Endodermal cell (in vitro differentiated cells): ENCODE measurements at regions not wholly inside any gene's neighbourhood (a gene's known extent, or its start where the extent isn't known, plus 50 kb on each side); places are given as distances from the start of the nearest gene placed in this dataset.

Experiments used
- DNase-seq: peaks from one replicate; pipeline ENCODE4 v3.0.0-alpha.2; 2017
- H3K27ac ChIP-seq: 2 replicates; pipeline ENCODE4 v1.5.1; 2013; ENCODE audit warnings: mild to moderate bottlenecking, low read depth, low read length, moderate library complexity
- H3K27me3 ChIP-seq: 2 replicates; pipeline ENCODE4 v1.6.1; 2013; ENCODE audit warnings: mild to moderate bottlenecking, low read length, moderate library complexity; ENCODE audit not compliant: insufficient read depth, control insufficient read depth, poor library complexity, severe bottlenecking
- H3K36me3 ChIP-seq: 2 replicates; pipeline ENCODE4 v1.7.0; 2013; ENCODE audit warnings: mild to moderate bottlenecking, low read length, moderate library complexity; ENCODE audit not compliant: control insufficient read depth, insufficient read depth
- H3K4me1 ChIP-seq: one replicate; pipeline ENCODE4 v1.7.0; 2013; ENCODE audit warnings: low read length; ENCODE audit not compliant: control insufficient read depth, insufficient read depth
- H3K4me3 ChIP-seq: 2 replicates; pipeline ENCODE4 v1.5.1; 2013; ENCODE audit warnings: mild to moderate bottlenecking, low read length, moderate library complexity
- H3K9ac ChIP-seq: 2 replicates; pipeline ENCODE4 v1.6.1; 2013; ENCODE audit warnings: mild to moderate bottlenecking, low read length, moderate library complexity; ENCODE audit not compliant: poor library complexity, severe bottlenecking; ENCODE audit errors: extremely low read depth
- H3K9me3 ChIP-seq: 2 replicates; pipeline ENCODE4 v1.6.1; 2013; ENCODE audit warnings: mild to moderate bottlenecking, low read length, moderate library complexity; ENCODE audit not compliant: control insufficient read depth
- H3K27ac Mint-ChIP-seq: 2 replicates; pipeline ENCODE4 v1.8.0; 2020; ENCODE audit warnings: mixed read lengths
- H3K27me3 Mint-ChIP-seq: 2 replicates; pipeline ENCODE4 v1.8.0; 2021; ENCODE audit warnings: mild to moderate bottlenecking, mixed read lengths; ENCODE audit not compliant: insufficient read depth
- H3K36me3 Mint-ChIP-seq: 2 replicates; pipeline ENCODE4 v1.8.0; 2020; ENCODE audit warnings: low read depth, mixed read lengths
- H3K4me1 Mint-ChIP-seq: 2 replicates; pipeline ENCODE4 v1.8.0; 2020; ENCODE audit warnings: mixed read lengths
- H3K4me3 Mint-ChIP-seq: 2 replicates; pipeline ENCODE4 v1.8.0; 2020; ENCODE audit warnings: mild to moderate bottlenecking, moderate library complexity, mixed read lengths
- H3K9me3 Mint-ChIP-seq: 2 replicates; pipeline ENCODE4 v1.8.0; 2020; ENCODE audit warnings: mild to moderate bottlenecking, mixed read lengths
- CTCF ChIP-seq: fragments of 200-600 bp; sonication (generic); conservative IDR thresholded peaks from 2 replicates; pipeline ENCODE4 v1.5.0; 2021; ENCODE audit warnings: antibody characterized with exemption, mild to moderate bottlenecking
- WGBS, 2 experiments: methylation state at CpG; one replicate each; pipeline versions ENCODE4 v1.1.5 to v1.1.7; 2013; ENCODE audit warnings: missing lambda C conversion rate in 2 of 2, mixed read lengths in 1 of 2; ENCODE audit not compliant: insufficient coverage in 1 of 2, insufficient read length in 1 of 2; 5-methylcytosine and 5-hydroxymethylcytosine counted together

GRCh38 chr4:175875993-175876771 lies 64.1 kb upstream of the GPM6A start:
- H3K4me1 Mint-ChIP-seq, result peaks cover 4% of the 10 kb centered on the region
- no peaks in the 10 kb centered on the region for H3K36me3 Mint-ChIP-seq
- H3K4me1 ChIP-seq, result no peaks in the 10 kb centered on the region
- H3K4me3 Mint-ChIP-seq, result no peak overlapping the region
- no peaks in the 10 kb centered on the region for H3K27me3 Mint-ChIP-seq
- H3K27me3 ChIP-seq, result no peaks in the 10 kb centered on the region
- H3K9me3 ChIP-seq, result no peaks in the 10 kb centered on the region
- no peak overlapping the region for H3K4me3 ChIP-seq
- H3K36me3 ChIP-seq, result no peaks in the 10 kb centered on the region
- H3K27ac ChIP-seq, result no peak overlapping the region
- TF ChIP-seq CTCF, result no peak
- no peak overlapping the region for H3K27ac Mint-ChIP-seq
- H3K9me3 Mint-ChIP-seq, result peaks cover 11% of the 10 kb centered on the region
- H3K9ac ChIP-seq, result no peak overlapping the region
- WGBS, 2 experiments, result 92 to 100% methylated on average over 3 to 5 of the region's 5 CpGs
- no peak for DNase-seq

GRCh38 chr4:175882891-175883290 lies 70.8 kb upstream of the GPM6A start:
- H3K4me1 ChIP-seq, result no peaks in the 10 kb centered on the region
- no peak overlapping the region for H3K4me3 Mint-ChIP-seq
- no peak for TF ChIP-seq CTCF
- no peaks in the 10 kb centered on the region for H3K4me1 Mint-ChIP-seq
- H3K9me3 ChIP-seq, result no peaks in the 10 kb centered on the region
- H3K36me3 ChIP-seq, result no peaks in the 10 kb centered on the region
- no peak for DNase-seq
- H3K36me3 Mint-ChIP-seq, result no peaks in the 10 kb centered on the region
- no peak overlapping the region for H3K4me3 ChIP-seq
- H3K27ac Mint-ChIP-seq, result no peak overlapping the region
- H3K27me3 ChIP-seq, result no peaks in the 10 kb centered on the region
- H3K27ac ChIP-seq, result no peak overlapping the region
- peaks cover 17% of the 10 kb centered on the region for H3K9me3 Mint-ChIP-seq
- H3K27me3 Mint-ChIP-seq, result no peaks in the 10 kb centered on the region
- no peak overlapping the region for H3K9ac ChIP-seq

GRCh38 chr4:175884048-175884447 lies 72.0 kb upstream of the GPM6A start:
- Histone ChIP-seq H3K4me3 (no peak overlapping the region), H3K9me3 (peaks cover 4% of the 10 kb centered on the region), H3K27me3 (no peaks in the 10 kb centered on the region), H3K36me3 (no peaks in the 10 kb centered on the region), H3K9ac (no peak overlapping the region), H3K4me1 (no peaks in the 10 kb centered on the region), H3K27ac (no peak overlapping the region)
- Mint-ChIP-seq H3K4me1 (no peaks in the 10 kb centered on the region), H3K27me3 (no peaks in the 10 kb centered on the region), H3K27ac (no peak overlapping the region), H3K9me3 (peaks cover 11% of the 10 kb centered on the region), H3K4me3 (no peak overlapping the region), H3K36me3 (no peaks in the 10 kb centered on the region)
- WGBS, 2 experiments, result 40 to 68% methylated on average over 2 to 4 of the region's 4 CpGs
- no peak for TF ChIP-seq CTCF
- DNase-seq, result no peak
